ENCODE measurements at regions not wholly inside any gene's neighbourhood (a gene's known extent, or its start where the extent isn't known, plus 50 kb on each side); places are given as distances from the start of the nearest gene placed in this dataset.

GRCh38 chr13:54636231-54636630 is 1607.6 kb downstream of the OLFM4 start:
- no peak overlapping the region for H3K27ac Mint-ChIP-seq
- H3K27me3 Mint-ChIP-seq, result no peaks in the 10 kb centered on the region
- CTCF ChIA-PET, result no interaction called here
- DNase-seq (no peak), ATAC-seq (no peak)
- H3K9me3 Mint-ChIP-seq, result peaks cover 5% of the 10 kb centered on the region
- intact Hi-C loops (cut with micrococcal nuclease), result no loop called here
- H3K36me3 Mint-ChIP-seq (ENCODE audit: low read depth), result no peaks in the 10 kb centered on the region
- POLR2A ChIA-PET, result no interaction called here
- no peak overlapping the region for H3K4me3 Mint-ChIP-seq
- H3K4me1 Mint-ChIP-seq (ENCODE audit: low read depth), result no peaks in the 10 kb centered on the region
- no peak for TF ChIP-seq CTCF (IDR thresholded peaks at IDR 0.05)

GRCh38 chr13:54637366-54637765 is 1608.8 kb downstream of the OLFM4 start:
- DNase-seq (no peak), ATAC-seq (no peak)
- Mint-ChIP-seq H3K36me3 (ENCODE audit: low read depth) (no peaks in the 10 kb centered on the region), H3K27me3 (no peaks in the 10 kb centered on the region), H3K27ac (no peak overlapping the region), H3K9me3 (peaks cover 4% of the 10 kb centered on the region), H3K4me3 (no peak overlapping the region), H3K4me1 (ENCODE audit: low read depth) (no peaks in the 10 kb centered on the region)
- TF ChIP-seq CTCF (IDR thresholded peaks at IDR 0.05), result no peak
- CTCF ChIA-PET, result no interaction called here
- POLR2A ChIA-PET, result no interaction called here
- intact Hi-C loops (cut with micrococcal nuclease), result no loop called here

DNA sequence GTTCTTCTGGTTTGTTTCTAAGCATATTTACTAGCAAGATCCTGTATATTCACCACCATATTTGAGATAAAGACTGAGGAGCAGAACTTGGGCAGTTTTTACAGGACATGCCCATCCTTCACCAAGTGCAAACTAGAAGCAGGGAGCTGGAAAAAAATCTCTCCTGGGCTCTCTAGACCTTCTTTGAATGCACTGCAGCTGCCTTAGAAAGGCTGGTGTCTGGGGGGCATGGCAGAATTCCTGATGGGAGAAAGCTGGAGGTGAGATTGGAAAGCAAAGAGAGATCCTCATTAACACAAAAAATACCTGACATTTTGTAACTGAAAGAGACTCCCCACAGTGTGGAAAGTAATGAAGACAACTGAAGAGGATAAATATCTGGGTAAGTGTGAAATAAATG is 1612.1 kb downstream of the OLFM4 start:
- Mint-ChIP-seq H3K36me3 (ENCODE audit: low read depth) (no peaks in the 10 kb centered on the region), H3K4me3 (no peak overlapping the region), H3K4me1 (ENCODE audit: low read depth) (no peaks in the 10 kb centered on the region), H3K27me3 (no peaks in the 10 kb centered on the region), H3K27ac (no peak overlapping the region), H3K9me3 (peaks cover 9% of the 10 kb centered on the region)
- ATAC-seq (no peak), DNase-seq (no peak)
- POLR2A ChIA-PET, result no interaction called here
- intact Hi-C loops (cut with micrococcal nuclease), result no loop called here
- CTCF ChIA-PET, result no interaction called here
- TF ChIP-seq CTCF (IDR thresholded peaks at IDR 0.05), result no peak

DNA sequence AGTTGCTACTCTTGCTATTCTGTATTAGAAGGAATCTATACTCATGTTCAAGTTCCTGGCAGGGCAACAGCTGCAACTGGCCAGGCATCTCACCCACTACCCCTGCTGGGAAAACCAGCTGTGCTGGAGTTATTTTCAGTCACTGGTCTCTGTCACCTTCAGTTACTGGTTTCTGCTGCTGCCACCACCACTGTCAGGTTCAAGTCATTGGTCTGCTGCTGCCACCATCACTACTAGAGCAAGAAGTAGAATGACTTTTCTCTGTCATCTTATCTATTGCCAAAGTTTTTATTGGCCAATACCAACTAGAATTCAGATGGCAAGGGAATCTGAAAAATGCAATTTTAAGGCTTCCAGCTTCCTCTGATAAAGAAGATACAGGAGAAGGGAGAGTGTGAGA is 1615.2 kb downstream of the OLFM4 start:
- DNase-seq (no peak), ATAC-seq (no peak)
- H3K27me3 Mint-ChIP-seq, result no peaks in the 10 kb centered on the region
- no peaks in the 10 kb centered on the region for H3K4me1 Mint-ChIP-seq (ENCODE audit: low read depth)
- CTCF ChIA-PET, result no interaction called here
- POLR2A ChIA-PET, result no interaction called here
- no peak overlapping the region for H3K4me3 Mint-ChIP-seq
- H3K36me3 Mint-ChIP-seq (ENCODE audit: low read depth), result no peaks in the 10 kb centered on the region
- H3K9me3 Mint-ChIP-seq, result peaks cover 14% of the 10 kb centered on the region
- intact Hi-C loops (cut with micrococcal nuclease), result no loop called here
- H3K27ac Mint-ChIP-seq, result no peak overlapping the region
- no peak for TF ChIP-seq CTCF (IDR thresholded peaks at IDR 0.05)

GRCh38 chr13:54647275-54647674 is 1618.7 kb downstream of the OLFM4 start:
- intact Hi-C loops (cut with micrococcal nuclease), result no loop called here

More at GRCh38 chr13:54647275-54647674, 1618.7 kb downstream of the OLFM4 start:
- no peak overlapping the region for H3K4me3 Mint-ChIP-seq
- no peaks in the 10 kb centered on the region for H3K27me3 Mint-ChIP-seq
- ATAC-seq (no peak), DNase-seq (no peak)
- H3K9me3 Mint-ChIP-seq, result peaks cover 18% of the 10 kb centered on the region
- ChIA-PET CTCF (no interaction called here), POLR2A (no interaction called here)
- H3K4me1 Mint-ChIP-seq (ENCODE audit: low read depth), result no peaks in the 10 kb centered on the region
- no peak overlapping the region for H3K27ac Mint-ChIP-seq
- no peak for TF ChIP-seq CTCF (IDR thresholded peaks at IDR 0.05)
- H3K36me3 Mint-ChIP-seq (ENCODE audit: low read depth), result no peaks in the 10 kb centered on the region
